ENCODE measurements at regions not wholly inside any gene's neighbourhood (a gene's known extent, or its start where the extent isn't known, plus 50 kb on each side); places are given as distances from the start of the nearest gene placed in this dataset.
A peak's percentile ranks its signal among the peaks of the same experiment; 100 is the strongest.
"Not testable (repeated sequence)": the region's sequence is repeated elsewhere in the genome, so short reads cannot be mapped to it uniquely, and the experiment has no call there.

DNA sequence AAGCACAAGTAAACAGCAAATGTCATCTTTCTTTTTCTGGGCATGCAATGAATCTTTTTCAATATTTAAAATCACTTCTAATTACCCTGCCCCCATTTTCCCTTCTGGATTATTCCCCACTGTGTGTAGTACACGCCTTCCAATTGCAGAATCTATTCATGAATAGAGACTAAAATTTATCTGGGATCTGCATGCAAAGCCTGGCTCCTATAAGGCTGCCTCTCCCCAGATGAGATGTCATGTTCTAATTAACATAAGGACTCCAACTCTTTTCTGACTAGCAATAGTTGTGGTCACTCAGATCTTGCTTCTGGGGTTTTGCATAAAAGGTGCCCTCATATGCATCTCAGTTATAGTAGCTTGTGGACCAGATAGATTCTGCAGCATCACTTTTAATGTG is 473.5 kb downstream of the BTG1 start:
- no peak for DNase-seq (ENCODE audit: low read depth in 2 of 2)

- DNase-seq (ENCODE audit: low read depth in 2 of 2): no peak
Measured at GRCh38 chr12:91667694-91668093, 478.0 kb downstream of the BTG1 start.

- DNase-seq (ENCODE audit: low read depth in 2 of 2): no peak
Measured at GRCh38 chr12:91663744-91664143, 481.1 kb upstream of the DCN start.

DNA sequence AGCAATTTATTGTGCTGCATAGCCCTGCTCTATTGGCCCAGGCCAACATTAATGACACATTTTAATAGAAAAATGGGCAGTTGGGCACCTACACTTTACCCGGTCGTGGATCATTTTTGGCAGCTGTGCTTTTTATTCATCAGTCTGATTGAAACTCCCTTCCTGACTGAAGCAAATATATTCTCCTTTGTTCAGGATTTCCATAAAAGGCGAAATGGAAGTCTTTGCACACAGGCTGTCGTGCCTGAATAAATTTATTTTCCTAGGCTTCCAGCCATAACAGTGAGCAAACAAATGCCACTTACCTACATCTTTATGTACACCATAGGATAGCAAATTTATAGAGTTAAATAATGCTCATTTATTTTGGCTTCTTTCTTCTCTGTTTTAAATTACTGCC is 480.7 kb upstream of the DCN start:
- DNase-seq (ENCODE audit: low read depth in 2 of 2): no peak

- DNase-seq (ENCODE audit: low read depth in 2 of 2): no peak
Measured at GRCh38 chr12:91662021-91662420, 479.4 kb upstream of the DCN start.

- DNase-seq (ENCODE audit: low read depth in 2 of 2): no peak
Measured at GRCh38 chr12:91657032-91657431, 474.4 kb upstream of the DCN start.

DNA sequence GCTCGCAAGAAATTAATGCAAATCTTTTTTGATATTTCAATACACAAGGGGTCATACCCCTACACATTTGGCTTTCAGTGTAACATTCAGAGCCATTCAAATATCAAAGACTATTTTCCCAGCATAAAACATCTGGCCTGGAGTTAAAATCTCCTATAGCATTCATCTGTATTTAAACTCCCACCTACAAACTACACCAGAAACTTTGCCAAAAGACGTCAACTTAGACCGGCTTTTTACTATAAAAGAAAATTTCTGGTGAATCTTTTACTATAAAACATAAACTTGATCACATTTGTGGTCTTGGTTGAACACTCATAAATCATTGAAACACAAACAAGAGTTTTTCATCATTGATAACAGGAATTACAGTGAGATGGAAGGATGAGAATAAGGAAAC is 473.3 kb upstream of the DCN start:
- DNase-seq (ENCODE audit: low read depth in 2 of 2): no peak

DNA sequence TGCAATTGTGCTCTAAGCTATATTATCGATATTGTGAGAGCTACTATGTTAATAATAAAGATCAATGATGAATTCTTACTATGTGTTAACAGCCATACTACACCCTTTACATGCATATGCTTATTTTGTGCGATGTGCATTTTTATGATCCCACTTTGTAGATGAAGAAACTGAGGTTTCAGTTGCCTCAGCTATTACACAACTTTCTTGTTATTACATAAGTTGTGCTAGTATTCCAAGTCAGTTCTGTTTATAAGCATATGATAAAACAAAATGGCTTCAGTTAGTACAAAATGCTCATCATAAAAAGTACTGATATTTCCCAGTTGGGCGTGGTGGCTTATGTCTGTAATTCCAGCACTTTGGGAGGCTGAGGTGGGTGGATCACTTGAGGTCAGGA is 471.5 kb upstream of the DCN start:
- DNase-seq (ENCODE audit: low read depth in 2 of 2): no peak

- DNase-seq (ENCODE audit: low read depth in 2 of 2): no peak
Measured at GRCh38 chr12:91651728-91652127, 469.1 kb upstream of the DCN start.

DNA sequence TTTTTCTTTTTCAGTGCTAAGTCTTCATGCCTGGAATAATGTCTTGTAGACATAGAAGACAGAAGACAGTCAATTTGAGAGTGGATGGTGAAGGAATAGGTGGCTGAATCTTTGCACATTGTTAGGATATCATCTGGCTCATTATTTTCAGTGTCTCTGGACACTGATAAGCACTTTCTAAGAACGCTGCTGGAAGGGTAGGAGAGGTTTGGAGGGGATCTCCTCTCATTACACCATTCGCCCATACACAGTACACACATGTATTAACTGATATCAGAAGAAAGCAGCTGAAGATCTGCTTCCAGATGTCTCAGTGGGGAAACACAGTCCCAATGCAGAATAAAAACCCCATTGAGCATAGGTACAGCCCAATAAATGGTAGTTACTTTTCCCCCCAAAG is 461.1 kb upstream of the DCN start:
- no peak for DNase-seq (ENCODE audit: low read depth in 2 of 2)

GRCh38 chr12:91640021-91640420 is 457.4 kb upstream of the DCN start:
- no peak for DNase-seq (ENCODE audit: low read depth in 2 of 2)

GRCh38 chr12:91639327-91639726 is 456.7 kb upstream of the DCN start:
- no peak for DNase-seq (ENCODE audit: low read depth in 2 of 2)

- DNase-seq (ENCODE audit: low read depth in 2 of 2): no peak
Measured at GRCh38 chr12:91637789-91638624, 455.4 kb upstream of the DCN start.

DNA sequence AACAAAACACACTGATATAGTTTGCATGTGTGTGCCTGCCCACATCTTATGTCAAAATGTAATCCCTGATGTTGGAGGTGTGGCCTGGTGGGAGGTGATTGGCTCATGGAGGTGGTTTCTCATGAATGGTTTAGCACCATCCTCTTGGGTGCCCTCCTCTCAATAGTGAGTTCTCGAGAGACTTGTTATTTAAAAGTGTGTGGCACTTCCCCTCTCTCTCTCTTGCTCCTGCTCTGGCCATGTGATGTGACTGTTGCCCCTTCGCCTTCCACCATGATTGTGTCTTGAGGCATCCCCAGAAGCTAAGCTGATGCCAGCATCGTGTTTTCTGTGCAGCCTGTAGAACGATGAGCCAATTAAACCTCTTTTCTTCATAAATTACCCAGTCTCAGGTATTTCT is 454.1 kb upstream of the DCN start:
- no peak for DNase-seq (ENCODE audit: low read depth in 2 of 2)

DNA sequence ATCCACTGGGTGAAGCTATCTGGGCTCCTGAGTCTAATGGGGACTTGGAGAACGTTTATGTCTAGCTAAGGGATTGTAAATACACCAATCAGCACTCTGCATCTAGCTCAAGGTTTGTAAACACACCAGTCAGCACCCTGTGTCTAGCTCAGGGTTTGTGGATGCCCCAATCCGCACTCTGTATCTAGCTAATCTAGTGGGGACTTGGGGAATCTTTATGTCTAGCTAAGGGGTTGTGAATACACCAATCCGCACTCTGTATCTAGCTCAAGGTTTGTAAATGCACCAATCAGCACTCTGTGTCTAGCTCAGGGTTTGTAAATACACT is 451.7 kb upstream of the DCN start:
- not testable (repeated sequence) for DNase-seq (ENCODE audit: low read depth in 2 of 2)

DNA sequence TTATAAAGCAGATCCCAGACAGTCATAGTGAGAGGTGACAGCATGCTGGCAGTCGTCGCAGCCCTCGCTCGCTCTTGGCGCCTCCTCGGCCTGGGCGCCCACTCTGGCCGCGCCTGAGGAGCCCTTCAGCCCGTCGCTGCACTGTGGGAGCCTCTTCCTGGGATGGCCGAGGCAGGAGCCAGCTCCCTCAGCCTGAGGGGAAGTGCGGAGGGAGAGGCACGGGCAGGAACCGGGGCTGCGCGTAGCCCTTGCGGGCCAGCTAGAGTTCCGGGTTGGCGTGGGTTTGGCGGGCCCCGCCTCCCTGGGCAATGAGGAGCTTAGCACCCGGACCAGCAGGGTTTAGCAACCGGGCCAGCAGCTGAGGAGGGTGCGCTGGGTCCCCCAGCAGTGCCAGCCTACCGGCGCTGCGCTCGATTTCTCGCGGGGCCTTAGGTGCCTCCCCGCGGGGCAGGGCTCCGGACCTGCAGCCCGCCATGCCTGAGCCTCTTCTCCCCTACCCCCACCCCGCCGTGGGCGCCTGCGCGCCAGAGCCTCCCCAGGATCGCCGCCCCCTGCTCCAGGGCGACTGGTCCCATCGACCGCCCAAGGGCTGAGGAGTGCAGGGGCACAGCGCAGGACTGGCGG is 451.2 kb upstream of the DCN start:
- peak in 1 of 2 donors; percentile 11 for DNase-seq (ENCODE audit: low read depth in 2 of 2)

- no peak for DNase-seq (ENCODE audit: low read depth in 2 of 2)
Measured at GRCh38 chr12:91633206-91633605, 450.6 kb upstream of the DCN start.

GRCh38 chr12:91632042-91632786 is 449.6 kb upstream of the DCN start:
- DNase-seq (ENCODE audit: low read depth in 2 of 2): no peak

- DNase-seq (ENCODE audit: low read depth in 2 of 2): no peak
Measured at GRCh38 chr12:91630596-91631293, 448.1 kb upstream of the DCN start.

- DNase-seq (ENCODE audit: low read depth in 2 of 2): no peak
Measured at GRCh38 chr12:91630083-91630482, 447.5 kb upstream of the DCN start.

GRCh38 chr12:91629440-91629839 is 446.8 kb upstream of the DCN start:
- DNase-seq (ENCODE audit: low read depth in 2 of 2): no peak

- no peak for DNase-seq (ENCODE audit: low read depth in 2 of 2)
Measured at GRCh38 chr12:91628656-91629055, 446.0 kb upstream of the DCN start.

All from stimulated activated CD8-positive, alpha-beta memory T cell treated with anti-CD3 and anti-CD28 coated beads, Interleukin-2, amount 100 ng/mL, for 48 hours (primary cell).